ENCODE measurements at regions not wholly inside any gene's neighbourhood (a gene's known extent, or its start where the extent isn't known, plus 50 kb on each side); places are given as distances from the start of the nearest gene placed in this dataset.

GRCh38 chr12:58268069-58268468, 326.7 kb downstream of the ATP23 start:
- DNase-seq (ENCODE audit: low spot score) = no peak

GRCh38 chr12:58269476-58269875, 328.1 kb downstream of the ATP23 start:
- DNase-seq (ENCODE audit: low spot score) = no peak

GRCh38 chr12:58270966-58271705, 329.8 kb downstream of the ATP23 start:
- no peak for DNase-seq (ENCODE audit: low spot score)

GRCh38 chr12:58272461-58272860, 331.1 kb downstream of the ATP23 start:
- DNase-seq (ENCODE audit: low spot score) = no peak

- no peak for DNase-seq (ENCODE audit: low spot score)
Measured at GRCh38 chr12:58277231-58277630, 335.9 kb downstream of the ATP23 start.

GRCh38 chr12:58283553-58283952, 342.2 kb downstream of the ATP23 start:
- no peak for DNase-seq (ENCODE audit: low spot score)

GRCh38 chr12:58285551-58285950, 344.2 kb downstream of the ATP23 start:
- no peak for DNase-seq (ENCODE audit: low spot score)

GRCh38 chr12:58286353-58286752, 345.0 kb downstream of the ATP23 start:
- DNase-seq (ENCODE audit: low spot score) = no peak

GRCh38 chr12:58288190-58288589, 346.8 kb downstream of the ATP23 start:
- no peak for DNase-seq (ENCODE audit: low spot score)

- no peak for DNase-seq (ENCODE audit: low spot score)
Measured at GRCh38 chr12:58291106-58291505, 349.7 kb downstream of the ATP23 start.

- no peak for DNase-seq (ENCODE audit: low spot score)
Measured at GRCh38 chr12:58293308-58293982, 352.1 kb downstream of the ATP23 start.

GRCh38 chr12:58295268-58295667, 353.9 kb downstream of the ATP23 start:
- no peak for DNase-seq (ENCODE audit: low spot score)

- no peak for DNase-seq (ENCODE audit: low spot score)
Measured at GRCh38 chr12:58296863-58297262, 355.5 kb downstream of the ATP23 start.

- DNase-seq (ENCODE audit: low spot score) = no peak
Measured at GRCh38 chr12:58298803-58299202, 357.4 kb downstream of the ATP23 start.

- no peak for DNase-seq (ENCODE audit: low spot score)
Measured at GRCh38 chr12:58299371-58299770, 358.0 kb downstream of the ATP23 start.

GRCh38 chr12:58301038-58301729, 359.8 kb downstream of the ATP23 start:
- no peak for DNase-seq (ENCODE audit: low spot score)

GRCh38 chr12:58301730-58302122, 360.4 kb downstream of the ATP23 start:
- no peak for DNase-seq (ENCODE audit: low spot score)

GRCh38 chr12:58302487-58303011, 361.2 kb downstream of the ATP23 start:
- peak; percentile 23 for DNase-seq (ENCODE audit: low spot score)

- peak; percentile 12 for DNase-seq (ENCODE audit: low spot score)
Measured at GRCh38 chr12:58306266-58307000, 365.1 kb downstream of the ATP23 start.

GRCh38 chr12:58309806-58310205, 368.4 kb downstream of the ATP23 start:
- peak; percentile 91 for DNase-seq (ENCODE audit: low spot score)

GRCh38 chr12:58310368-58310767, 369.0 kb downstream of the ATP23 start:
- DNase-seq (ENCODE audit: low spot score) = no peak

Measured in kidney tubule cell (primary cell).